Thymus (tissue), 11 donors: ENCODE measurements at regions not wholly inside any gene's neighbourhood (a gene's known extent, or its start where the extent isn't known, plus 50 kb on each side); places are given as distances from the start of the nearest gene placed in this dataset.

Experiments used
- DNase-seq, 9 donors: peaks; one replicate each; pipeline ENCODE4 v3.0.0-alpha.2; 2013; ENCODE audit warnings: low spot score in 9 of 9, low read depth in 6 of 9, missing footprints in 1 of 9
- H3K27ac ChIP-seq, 2 donors: one replicate each; pipeline ENCODE4 v1.5.1; 2013; ENCODE audit warnings: control low read depth in 1 of 2, low read depth in 1 of 2, low read length in 1 of 2, mild to moderate bottlenecking in 1 of 2, moderate library complexity in 1 of 2
- H3K27me3 ChIP-seq, 2 donors: one replicate each; pipeline ENCODE4 v1.5.1; 2013; ENCODE audit warnings: low read length in 1 of 2; ENCODE audit not compliant: control insufficient read depth in 2 of 2, insufficient read depth in 1 of 2
- H3K36me3 ChIP-seq, 2 donors: one replicate each; pipeline ENCODE4 v1.5.1; 2013; ENCODE audit warnings: low read length in 1 of 2, mild to moderate bottlenecking in 1 of 2, moderate library complexity in 1 of 2; ENCODE audit not compliant: control insufficient read depth in 2 of 2, insufficient read depth in 2 of 2
- H3K4me1 ChIP-seq, 2 donors: one replicate each; pipeline ENCODE4 v1.5.1; 2013; ENCODE audit warnings: low read length in 2 of 2; ENCODE audit not compliant: control insufficient read depth in 2 of 2, insufficient read depth in 2 of 2
- H3K4me3 ChIP-seq, 2 donors: one replicate each; pipeline ENCODE4 v1.5.1; 2013; ENCODE audit warnings: low read length in 2 of 2, control low read depth in 1 of 2, mild to moderate bottlenecking in 1 of 2
- H3K9me3 ChIP-seq, 2 donors: one replicate each; pipeline ENCODE4 v1.5.1; 2013; ENCODE audit warnings: low read length in 1 of 2, mild to moderate bottlenecking in 1 of 2; ENCODE audit not compliant: control insufficient read depth in 2 of 2, insufficient read depth in 1 of 2
- WGBS: extraction: QIAGEN DNeasy Blood & Tissue Kit; methylation state at CpG from one replicate; pipeline ENCODE4 v1.1.7; 2013; 5-methylcytosine and 5-hydroxymethylcytosine counted together
- donor health status: healthy.

DNA sequence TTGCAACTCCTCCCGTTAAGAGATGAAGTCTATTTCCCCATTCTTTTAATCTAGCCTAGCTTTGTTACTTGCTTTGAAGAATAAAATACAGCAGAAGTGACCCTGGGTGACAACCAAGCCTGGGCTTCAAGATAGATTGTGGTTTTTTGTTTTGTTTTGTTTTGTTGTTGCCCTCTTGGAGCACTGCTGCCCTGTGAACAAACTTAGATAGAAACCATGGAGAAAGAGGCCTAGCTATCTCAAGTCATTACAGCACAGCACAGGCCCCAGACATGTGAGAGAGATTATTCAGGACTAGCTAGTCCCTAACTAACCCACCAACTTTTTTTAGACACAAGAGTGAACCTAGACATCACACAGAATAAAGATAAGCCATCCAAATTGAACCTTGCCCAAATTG, 475.2 kb downstream of the EPHA7 start:
- Histone ChIP-seq H3K4me3 (no peak overlapping the region), H3K36me3 (no peaks in the 10 kb centered on the region), H3K9me3 (no peaks in the 10 kb centered on the region), H3K27ac (no peak overlapping the region), H3K27me3 (no peaks in the 10 kb centered on the region), H3K4me1 (no peaks in the 10 kb centered on the region)
- 97% methylated on average over 1 of the region's 1 CpG for WGBS
- no peak for DNase-seq

DNA sequence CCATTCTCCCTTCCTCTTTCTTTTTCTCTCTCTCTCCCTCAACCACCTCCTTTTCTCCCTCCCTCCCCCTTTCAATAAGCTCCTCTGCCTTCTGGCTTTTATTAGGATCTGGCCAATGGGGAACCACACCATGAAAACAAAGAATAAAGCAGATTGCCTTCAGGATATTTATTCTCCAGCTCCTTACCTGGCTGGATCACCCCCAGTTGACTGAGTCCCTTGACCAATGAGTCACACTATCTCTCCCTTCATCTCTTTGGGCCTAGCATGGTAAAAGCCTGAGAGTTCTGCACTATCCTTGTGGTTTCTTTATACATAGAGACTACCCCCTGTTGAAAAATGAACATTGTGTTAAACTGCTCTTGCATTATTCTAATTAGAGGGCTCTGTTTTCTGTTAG, 476.8 kb downstream of the EPHA7 start:
- no peak overlapping the region for H3K4me3 ChIP-seq
- H3K9me3 ChIP-seq, result no peaks in the 10 kb centered on the region
- no peak for DNase-seq
- H3K27ac ChIP-seq, result no peak overlapping the region
- no peaks in the 10 kb centered on the region for H3K27me3 ChIP-seq
- no peaks in the 10 kb centered on the region for H3K36me3 ChIP-seq
- no peaks in the 10 kb centered on the region for H3K4me1 ChIP-seq

DNA sequence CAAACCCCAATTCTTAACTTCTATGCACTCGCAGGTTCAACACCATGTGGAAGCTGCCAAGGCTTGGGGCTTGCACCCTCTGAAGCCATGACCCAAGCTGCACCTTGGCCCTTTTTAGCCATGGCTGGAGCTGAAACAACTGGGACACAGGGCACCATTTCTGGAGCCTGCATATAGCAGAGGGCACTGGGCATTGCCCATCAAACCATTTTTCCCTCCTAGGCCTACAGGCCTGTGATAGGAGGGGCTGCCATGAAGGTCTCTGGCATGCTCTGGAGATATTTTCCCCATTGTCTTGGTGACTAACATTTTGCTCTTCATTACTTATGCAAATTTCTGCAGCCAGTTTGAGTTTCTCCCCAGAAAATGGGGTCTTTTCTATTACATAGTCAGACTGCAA, 484.7 kb downstream of the EPHA7 start:
- Histone ChIP-seq H3K4me3 (no peak overlapping the region), H3K27ac (no peak overlapping the region), H3K4me1 (no peaks in the 10 kb centered on the region), H3K36me3 (no peaks in the 10 kb centered on the region), H3K27me3 (no peaks in the 10 kb centered on the region), H3K9me3 (peaks cover 0 to 8% of the 10 kb centered on the region in 2 donors)
- 98% methylated on average over 1 of the region's 1 CpG for WGBS
- DNase-seq, result no peak

DNA sequence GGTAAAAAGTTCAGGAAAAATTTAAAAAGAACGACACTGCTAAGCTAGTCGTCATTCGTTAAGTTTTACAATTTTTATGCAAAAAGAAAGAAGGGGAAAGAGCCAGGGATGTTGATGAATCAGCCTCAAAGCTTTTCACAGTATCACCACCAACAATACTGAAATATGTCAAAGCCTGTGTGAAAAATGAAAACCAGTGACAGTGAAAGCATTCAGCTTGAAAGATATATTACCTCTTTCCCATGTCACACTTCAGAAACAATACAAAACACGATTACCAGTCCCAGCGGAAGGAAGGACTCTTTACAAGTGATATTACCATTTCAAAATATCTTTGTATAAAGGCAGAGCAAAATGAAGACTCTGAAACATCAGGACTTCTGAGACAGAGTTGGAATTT, 489.2 kb downstream of the EPHA7 start:
- H3K4me1 ChIP-seq, result no peaks in the 10 kb centered on the region
- no peaks in the 10 kb centered on the region for H3K36me3 ChIP-seq
- no peak overlapping the region for H3K4me3 ChIP-seq
- H3K27ac ChIP-seq, result no peak overlapping the region
- H3K9me3 ChIP-seq, result peaks cover 0 to 8% of the 10 kb centered on the region in 2 donors
- no peaks in the 10 kb centered on the region for H3K27me3 ChIP-seq
- no peak for DNase-seq
- 72% methylated on average over 5 of the region's 5 CpGs for WGBS

DNA sequence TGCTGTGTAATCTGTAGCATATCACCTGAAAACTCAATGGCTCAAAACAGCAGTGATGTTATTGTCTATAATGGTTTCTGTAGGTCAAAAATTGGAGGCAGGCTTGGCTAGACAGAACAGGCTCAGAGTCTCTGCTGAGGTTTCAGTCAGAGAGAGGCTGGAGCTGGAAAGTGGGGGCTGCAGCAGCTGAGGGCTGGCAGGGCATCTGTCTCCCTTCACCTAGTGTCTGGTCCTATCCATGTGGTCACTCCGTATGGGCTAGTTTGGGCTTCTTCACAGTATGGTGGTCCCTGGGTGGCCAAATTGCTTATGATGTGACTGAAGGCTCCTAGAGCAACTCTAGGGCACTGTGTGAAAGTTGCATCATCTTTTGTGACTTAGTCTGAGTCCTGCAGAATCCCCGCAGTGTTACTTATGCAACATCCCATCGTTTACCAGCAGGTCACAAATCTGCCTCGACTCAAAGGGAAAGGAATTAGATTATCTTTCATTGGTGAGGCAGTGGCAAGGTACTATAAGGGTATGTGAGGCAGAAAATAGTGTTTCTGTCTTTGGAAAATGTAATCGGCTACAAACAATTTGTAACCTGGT, 497.0 kb downstream of the EPHA7 start:
- no peak for DNase-seq
- H3K27me3 ChIP-seq, result no peaks in the 10 kb centered on the region
- H3K27ac ChIP-seq, result no peak overlapping the region
- H3K4me3 ChIP-seq, result no peak overlapping the region
- no peaks in the 10 kb centered on the region for H3K4me1 ChIP-seq
- 70% methylated on average over 5 of the region's 5 CpGs for WGBS
- no peaks in the 10 kb centered on the region for H3K9me3 ChIP-seq
- no peaks in the 10 kb centered on the region for H3K36me3 ChIP-seq

DNA sequence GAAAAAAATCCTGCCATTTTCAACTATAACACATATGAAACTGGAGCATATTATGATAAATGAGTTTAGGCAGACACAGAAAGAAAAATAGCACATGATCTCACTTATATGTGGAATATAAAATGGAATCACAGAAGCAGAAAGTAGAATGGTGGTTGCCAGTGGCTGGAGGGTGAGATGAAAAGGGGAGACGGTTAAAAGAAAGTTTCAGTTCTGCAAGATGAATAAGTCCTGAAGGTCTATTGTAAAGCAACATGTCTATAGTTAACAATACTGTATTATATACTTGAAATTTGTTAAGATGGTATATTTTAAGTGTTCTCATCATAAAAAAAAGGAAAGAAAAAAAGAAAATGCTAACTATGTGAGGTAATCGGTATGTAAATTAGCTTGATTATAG, 503.9 kb downstream of the EPHA7 start:
- no peaks in the 10 kb centered on the region for H3K36me3 ChIP-seq
- no peaks in the 10 kb centered on the region for H3K4me1 ChIP-seq
- H3K27ac ChIP-seq, result no peak overlapping the region
- no peaks in the 10 kb centered on the region for H3K27me3 ChIP-seq
- WGBS, result 99% methylated on average over 2 of the region's 2 CpGs
- no peak overlapping the region for H3K4me3 ChIP-seq
- H3K9me3 ChIP-seq, result no peaks in the 10 kb centered on the region
- DNase-seq, result no peak

DNA sequence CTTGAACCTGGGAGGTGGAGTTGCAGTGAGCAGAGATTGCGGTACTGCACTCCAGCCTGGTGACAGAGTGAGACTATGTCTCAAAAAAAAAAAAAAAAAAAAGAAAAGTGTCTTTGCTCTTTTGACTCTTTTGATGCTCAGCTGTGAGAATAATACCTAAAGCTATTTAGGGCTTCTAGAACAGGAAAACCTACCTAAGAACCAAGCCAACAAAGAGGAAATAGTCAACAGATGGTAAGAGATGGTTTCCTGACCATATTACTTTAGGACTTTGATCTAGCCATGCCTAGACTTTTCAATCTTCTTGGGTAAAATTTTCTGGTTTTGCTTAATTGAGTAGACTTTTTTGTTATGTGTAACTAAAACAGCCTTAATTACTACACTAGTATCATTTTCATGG, 508.1 kb downstream of the EPHA7 start:
- Histone ChIP-seq H3K4me1 (no peaks in the 10 kb centered on the region), H3K4me3 (no peak overlapping the region), H3K27ac (no peak overlapping the region), H3K9me3 (no peaks in the 10 kb centered on the region), H3K36me3 (no peaks in the 10 kb centered on the region), H3K27me3 (no peaks in the 10 kb centered on the region)
- WGBS, result 56% methylated on average over 1 of the region's 1 CpG
- no peak for DNase-seq

DNA sequence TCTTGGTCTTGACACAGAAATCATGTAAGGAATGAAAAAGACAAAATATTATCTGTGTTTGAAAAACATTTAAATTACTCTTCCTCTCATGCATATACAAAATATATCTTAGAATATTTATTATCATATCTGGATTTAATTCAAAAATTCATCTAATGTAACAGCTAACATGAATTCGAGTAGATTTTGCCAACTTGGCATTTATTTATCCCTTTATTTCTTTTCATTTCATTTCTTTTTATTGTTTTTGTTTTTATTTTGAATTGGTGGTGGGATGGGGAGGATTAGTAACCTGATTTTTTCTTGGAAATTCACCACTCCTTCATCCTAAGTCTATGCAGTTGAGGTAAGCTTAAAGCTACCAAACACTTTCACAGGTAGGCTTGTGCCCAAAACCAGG, 508.7 kb downstream of the EPHA7 start:
- 91% methylated on average over 1 of the region's 1 CpG for WGBS
- H3K36me3 ChIP-seq, result no peaks in the 10 kb centered on the region
- no peak overlapping the region for H3K27ac ChIP-seq
- H3K27me3 ChIP-seq, result no peaks in the 10 kb centered on the region
- no peaks in the 10 kb centered on the region for H3K9me3 ChIP-seq
- H3K4me3 ChIP-seq, result no peak overlapping the region
- no peak for DNase-seq
- H3K4me1 ChIP-seq, result no peaks in the 10 kb centered on the region

DNA sequence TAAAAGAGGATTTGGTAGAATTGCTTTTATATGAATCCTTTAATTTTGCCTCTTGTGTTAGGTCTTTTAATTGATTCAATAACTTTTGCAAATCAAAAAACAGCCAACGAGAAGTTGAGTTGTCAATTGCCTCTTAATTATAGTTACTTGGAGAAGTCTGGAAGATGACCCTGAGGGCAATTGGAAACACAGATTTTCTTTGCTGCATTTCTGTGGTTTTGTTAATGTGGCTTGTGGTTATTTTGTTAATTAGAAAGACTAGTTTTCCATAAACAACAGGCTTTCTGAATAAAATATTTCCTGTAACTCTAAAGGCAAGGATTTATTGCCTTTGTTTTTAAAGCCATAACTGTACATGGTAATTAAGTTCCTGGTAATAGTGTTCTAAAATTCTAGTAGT, 513.0 kb downstream of the EPHA7 start:
- no peak for DNase-seq
- H3K27me3 ChIP-seq, result no peaks in the 10 kb centered on the region
- no peaks in the 10 kb centered on the region for H3K36me3 ChIP-seq
- H3K9me3 ChIP-seq, result no peaks in the 10 kb centered on the region
- WGBS, result 87% methylated on average over 1 of the region's 1 CpG
- no peak overlapping the region for H3K4me3 ChIP-seq
- no peaks in the 10 kb centered on the region for H3K4me1 ChIP-seq
- H3K27ac ChIP-seq, result no peak overlapping the region

DNA sequence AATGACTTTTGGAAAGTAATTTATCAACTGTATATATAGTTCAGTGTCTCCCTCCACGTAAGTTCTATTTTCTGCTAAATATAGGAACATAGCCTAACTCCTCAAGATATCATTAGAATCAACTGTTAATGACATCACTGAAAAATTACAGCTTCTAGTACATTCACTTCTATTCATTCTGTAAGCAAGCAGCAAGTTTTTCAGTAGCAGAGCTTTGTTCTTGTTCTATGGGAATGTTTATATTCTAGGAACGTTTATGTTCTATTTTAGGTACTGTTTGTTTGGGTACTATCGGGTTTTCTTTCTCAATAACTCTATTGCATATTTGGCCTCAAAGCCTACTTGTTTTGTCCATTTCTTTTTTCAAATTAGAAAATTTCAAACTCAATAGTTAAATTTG, 525.6 kb downstream of the EPHA7 start:
- WGBS, result 47% methylated on average over 3 of the region's 3 CpGs
- DNase-seq, result no peak
- H3K4me3 ChIP-seq, result no peak overlapping the region

More for the DNA sequence above, 525.6 kb downstream of the EPHA7 start:
- H3K9me3 ChIP-seq, result peaks cover 2 to 10% of the 10 kb centered on the region in 2 donors
- no peaks in the 10 kb centered on the region for H3K27me3 ChIP-seq
- H3K27ac ChIP-seq, result no peak overlapping the region
- no peaks in the 10 kb centered on the region for H3K4me1 ChIP-seq
- H3K36me3 ChIP-seq, result no peaks in the 10 kb centered on the region
